Chondrocyte (in vitro differentiated cells): ENCODE measurements at regions not wholly inside any gene's neighbourhood (a gene's known extent, or its start where the extent isn't known, plus 50 kb on each side); places are given as distances from the start of the nearest gene placed in this dataset.

Experiments used
- DNase-seq: peaks from one replicate; pipeline ENCODE4 v3.0.0; 2021; ENCODE audit warnings: mixed read lengths, low spot score
- H3K27ac Mint-ChIP-seq: one replicate; pipeline ENCODE4 v1.8.0; 2021; ENCODE audit warnings: mild to moderate bottlenecking, moderate library complexity, mixed read lengths; ENCODE audit not compliant: unreplicated experiment
- H3K27me3 Mint-ChIP-seq: 2 replicates; pipeline ENCODE4 v1.8.0; 2021; ENCODE audit warnings: low read depth, mixed read lengths
- H3K36me3 Mint-ChIP-seq: 2 replicates; pipeline ENCODE4 v1.8.0; 2021; ENCODE audit warnings: low read depth, mixed read lengths
- H3K4me1 Mint-ChIP-seq: 2 replicates; pipeline ENCODE4 v1.8.0; 2021; ENCODE audit warnings: low read depth, mild to moderate bottlenecking, mixed read lengths
- H3K4me3 Mint-ChIP-seq: one replicate; pipeline ENCODE4 v1.8.0; 2021; ENCODE audit warnings: mild to moderate bottlenecking, moderate library complexity, mixed read lengths; ENCODE audit not compliant: unreplicated experiment
- H3K9me3 Mint-ChIP-seq: 2 replicates; pipeline ENCODE4 v1.8.0; 2021; ENCODE audit warnings: low read depth, mixed read lengths
- TF ChIP-seq, protein P1 (sequence below): fragments of 200-600 bp; sonication (generic); IDR thresholded peaks from 2 replicates; pipeline ENCODE4 v1.5.0; 2021; ENCODE audit warnings: antibody characterized with exemption, mild to moderate bottlenecking, moderate library complexity

GRCh38 chr3:66822186-66823008 lies 175.7 kb upstream of the KBTBD8 start:
- Mint-ChIP-seq H3K9me3 (no peaks in the 10 kb centered on the region), H3K27ac (no peak overlapping the region), H3K36me3 (peaks cover 4% of the 10 kb centered on the region), H3K4me3 (no peak overlapping the region), H3K27me3 (no peaks in the 10 kb centered on the region), H3K4me1 (peaks cover 27% of the 10 kb centered on the region)
- no peak for DNase-seq
- TF ChIP-seq, protein P1, sequence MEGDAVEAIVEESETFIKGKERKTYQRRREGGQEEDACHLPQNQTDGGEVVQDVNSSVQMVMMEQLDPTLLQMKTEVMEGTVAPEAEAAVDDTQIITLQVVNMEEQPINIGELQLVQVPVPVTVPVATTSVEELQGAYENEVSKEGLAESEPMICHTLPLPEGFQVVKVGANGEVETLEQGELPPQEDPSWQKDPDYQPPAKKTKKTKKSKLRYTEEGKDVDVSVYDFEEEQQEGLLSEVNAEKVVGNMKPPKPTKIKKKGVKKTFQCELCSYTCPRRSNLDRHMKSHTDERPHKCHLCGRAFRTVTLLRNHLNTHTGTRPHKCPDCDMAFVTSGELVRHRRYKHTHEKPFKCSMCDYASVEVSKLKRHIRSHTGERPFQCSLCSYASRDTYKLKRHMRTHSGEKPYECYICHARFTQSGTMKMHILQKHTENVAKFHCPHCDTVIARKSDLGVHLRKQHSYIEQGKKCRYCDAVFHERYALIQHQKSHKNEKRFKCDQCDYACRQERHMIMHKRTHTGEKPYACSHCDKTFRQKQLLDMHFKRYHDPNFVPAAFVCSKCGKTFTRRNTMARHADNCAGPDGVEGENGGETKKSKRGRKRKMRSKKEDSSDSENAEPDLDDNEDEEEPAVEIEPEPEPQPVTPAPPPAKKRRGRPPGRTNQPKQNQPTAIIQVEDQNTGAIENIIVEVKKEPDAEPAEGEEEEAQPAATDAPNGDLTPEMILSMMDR: peak; percentile 87

GRCh38 chr3:66823009-66823397 lies 175.1 kb upstream of the KBTBD8 start:
- Mint-ChIP-seq H3K27me3 (no peaks in the 10 kb centered on the region), H3K27ac (no peak overlapping the region), H3K4me1 (peaks cover 27% of the 10 kb centered on the region), H3K9me3 (no peaks in the 10 kb centered on the region), H3K36me3 (peaks cover 4% of the 10 kb centered on the region), H3K4me3 (no peak overlapping the region)
- TF ChIP-seq, protein P1: no peak
- no peak for DNase-seq

GRCh38 chr3:66823532-66823931 lies 174.6 kb upstream of the KBTBD8 start:
- Mint-ChIP-seq H3K27me3 (no peaks in the 10 kb centered on the region), H3K9me3 (no peaks in the 10 kb centered on the region), H3K36me3 (peaks cover 4% of the 10 kb centered on the region), H3K4me1 (peaks cover 27% of the 10 kb centered on the region), H3K4me3 (no peak overlapping the region), H3K27ac (no peak overlapping the region)
- TF ChIP-seq, protein P1: no peak
- DNase-seq: no peak

DNA sequence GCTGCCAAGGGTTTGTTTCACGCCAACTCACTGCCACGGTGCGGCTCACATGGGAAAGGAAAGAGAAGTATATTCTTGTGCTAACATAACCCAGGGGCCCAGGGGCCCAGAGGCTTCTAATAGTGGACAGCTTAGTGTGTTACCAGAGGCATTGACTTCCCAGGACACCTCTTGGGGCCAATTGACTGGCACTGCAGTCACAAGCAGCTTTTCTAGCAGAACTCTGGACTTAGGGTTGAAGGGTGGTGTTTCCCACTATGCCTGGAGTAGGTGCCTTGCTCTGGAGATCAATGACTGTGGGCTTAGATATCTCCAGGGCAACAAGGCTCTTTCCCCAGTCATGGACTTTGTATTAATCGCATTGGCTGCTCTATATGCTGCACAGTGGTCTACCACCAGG lies 172.7 kb upstream of the KBTBD8 start:
- peaks cover 19% of the 10 kb centered on the region for H3K4me1 Mint-ChIP-seq
- H3K4me3 Mint-ChIP-seq: no peak overlapping the region

DNA sequence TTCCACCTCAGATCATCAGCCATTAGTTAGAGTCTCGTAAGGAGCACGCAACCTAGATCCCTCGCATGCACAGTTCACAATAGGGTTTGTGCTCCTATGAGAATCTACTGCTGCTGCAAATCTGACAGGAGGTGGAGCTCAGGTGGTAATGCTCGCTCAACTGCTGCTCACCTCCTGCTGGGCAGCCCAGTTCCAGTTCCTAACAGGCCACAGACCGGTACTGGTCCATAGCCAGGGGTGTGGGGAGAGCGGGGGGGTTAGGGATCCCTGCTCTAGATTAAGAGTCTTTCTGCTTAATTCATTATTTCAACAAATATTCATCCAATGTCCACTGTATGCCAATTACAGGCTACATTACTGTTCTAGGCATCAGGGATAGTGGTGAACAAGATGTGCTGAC lies 170.4 kb upstream of the KBTBD8 start:
- H3K27me3 Mint-ChIP-seq: peaks cover 2% of the 10 kb centered on the region
- H3K36me3 Mint-ChIP-seq: peaks cover 4% of the 10 kb centered on the region
- DNase-seq: no peak
- TF ChIP-seq, protein P1: no peak
- H3K27ac Mint-ChIP-seq: no peak overlapping the region
- H3K4me1 Mint-ChIP-seq: no peaks in the 10 kb centered on the region
- H3K4me3 Mint-ChIP-seq: no peak overlapping the region
- H3K9me3 Mint-ChIP-seq: no peaks in the 10 kb centered on the region

More for the DNA sequence above, 172.7 kb upstream of the KBTBD8 start:
- no peak for DNase-seq
- Mint-ChIP-seq H3K27me3 (peaks cover 2% of the 10 kb centered on the region), H3K9me3 (no peaks in the 10 kb centered on the region), H3K36me3 (peaks cover 4% of the 10 kb centered on the region), H3K27ac (no peak overlapping the region)
- TF ChIP-seq, protein P1: no peak
